ENCODE measurements at regions not wholly inside any gene's neighbourhood (a gene's known extent, or its start where the extent isn't known, plus 50 kb on each side); places are given as distances from the start of the nearest gene placed in this dataset.

DNA sequence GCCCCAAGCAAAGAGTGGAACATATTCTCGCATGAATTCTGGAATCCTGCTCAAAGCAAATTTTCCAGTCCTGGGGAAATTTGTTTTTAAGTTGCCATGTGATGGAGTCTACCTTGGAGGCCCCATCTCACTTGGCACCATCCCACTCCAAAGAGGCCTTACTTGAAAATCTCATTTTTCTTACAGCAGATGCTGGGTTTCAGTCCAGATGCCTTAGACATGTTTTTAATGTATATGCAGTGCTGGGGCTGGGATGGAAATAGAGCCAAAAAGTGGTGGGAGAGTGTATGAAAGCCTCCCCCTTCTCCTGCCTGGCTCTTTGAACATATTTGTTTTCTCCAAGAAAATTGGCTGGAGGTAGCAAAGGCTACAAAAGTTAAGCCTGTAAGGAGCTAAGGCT lies 493.7 kb downstream of the ENC1 start:
- TF ChIP-seq, protein P1, sequence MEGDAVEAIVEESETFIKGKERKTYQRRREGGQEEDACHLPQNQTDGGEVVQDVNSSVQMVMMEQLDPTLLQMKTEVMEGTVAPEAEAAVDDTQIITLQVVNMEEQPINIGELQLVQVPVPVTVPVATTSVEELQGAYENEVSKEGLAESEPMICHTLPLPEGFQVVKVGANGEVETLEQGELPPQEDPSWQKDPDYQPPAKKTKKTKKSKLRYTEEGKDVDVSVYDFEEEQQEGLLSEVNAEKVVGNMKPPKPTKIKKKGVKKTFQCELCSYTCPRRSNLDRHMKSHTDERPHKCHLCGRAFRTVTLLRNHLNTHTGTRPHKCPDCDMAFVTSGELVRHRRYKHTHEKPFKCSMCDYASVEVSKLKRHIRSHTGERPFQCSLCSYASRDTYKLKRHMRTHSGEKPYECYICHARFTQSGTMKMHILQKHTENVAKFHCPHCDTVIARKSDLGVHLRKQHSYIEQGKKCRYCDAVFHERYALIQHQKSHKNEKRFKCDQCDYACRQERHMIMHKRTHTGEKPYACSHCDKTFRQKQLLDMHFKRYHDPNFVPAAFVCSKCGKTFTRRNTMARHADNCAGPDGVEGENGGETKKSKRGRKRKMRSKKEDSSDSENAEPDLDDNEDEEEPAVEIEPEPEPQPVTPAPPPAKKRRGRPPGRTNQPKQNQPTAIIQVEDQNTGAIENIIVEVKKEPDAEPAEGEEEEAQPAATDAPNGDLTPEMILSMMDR (IDR thresholded peaks at IDR 0.05): no peak
- TF ChIP-seq POLR2AphosphoS5 (IDR thresholded peaks at IDR 0.05) (no peak), POLR2A (IDR thresholded peaks at IDR 0.05) (no peak), EP300 (IDR thresholded peaks at IDR 0.05) (no peak)
